ENCODE measurements at regions not wholly inside any gene's neighbourhood (a gene's known extent, or its start where the extent isn't known, plus 50 kb on each side); places are given as distances from the start of the nearest gene placed in this dataset.

- TF ChIP-seq CTCF (conservative IDR thresholded peaks at IDR 0.05; ENCODE audit: low read depth, low read length), result no peak
- no peak for TF ChIP-seq MXI1 (IDR thresholded peaks at IDR 0.05; ENCODE audit: borderline replicate concordance, low read depth, low read length)
- no peak for TF ChIP-seq RFX5 (IDR thresholded peaks at IDR 0.05; ENCODE audit: low read depth, low read length)
- TF ChIP-seq POLR2A (IDR thresholded peaks at IDR 0.05; ENCODE audit: low read depth, low read length), result no peak
- no peak for TF ChIP-seq ELK1 (IDR thresholded peaks at IDR 0.05; ENCODE audit: borderline replicate concordance, low read depth, low read length)
- TF ChIP-seq NFE2L2 (IDR thresholded peaks at IDR 0.05; ENCODE audit: low read depth, low read length), result no peak
- TF ChIP-seq USF2 (IDR thresholded peaks at IDR 0.05; ENCODE audit: low read depth, low read length), result no peak
- TF ChIP-seq CEBPB (IDR thresholded peaks at IDR 0.05; ENCODE audit: low read depth, low read length), result no peak
- no peak for TF ChIP-seq CHD1 (IDR thresholded peaks at IDR 0.05; ENCODE audit: low read depth, low read length)
Observed at GRCh38 chr1:118297521-118297920, 112.5 kb upstream of the SPAG17 start.
